AG04450 (cell line): ENCODE measurements at regions not wholly inside any gene's neighbourhood (a gene's known extent, or its start where the extent isn't known, plus 50 kb on each side); places are given as distances from the start of the nearest gene placed in this dataset.
"Not testable (repeated sequence)": the region's sequence is repeated elsewhere in the genome, so short reads cannot be mapped to it uniquely, and the experiment has no call there.

Source experiments
- CTCF ChIA-PET: fragments of 300-600, 350-600 bp; formaldehyde crosslinking; extraction: SDS; loops from one replicate; lab custom pipeline; 2022; ENCODE audit warnings: antibody characterized with exemption, inconsistent platforms; lab: Charles Lee
- POLR2A ChIA-PET: fragments of 350-600 bp; formaldehyde crosslinking; extraction: SDS; loops from one replicate; lab custom pipeline; 2021; ENCODE audit warnings: antibody characterized with exemption, inconsistent platforms; lab: Yijun Ruan, JAX
- DNase-seq: peaks from one replicate; pipeline ENCODE4 v3.0.0-alpha.2; 2011; ENCODE audit warnings: low read depth, low spot score
- H3K27ac ChIP-seq: one replicate; pipeline ENCODE4 v1.5.1; 2012; ENCODE audit warnings: low read depth, low read length, control low read depth
- H3K27me3 ChIP-seq: one replicate; pipeline ENCODE4 v1.6.0; 2012; ENCODE audit warnings: low read length; ENCODE audit not compliant: control insufficient read depth, insufficient read depth
- H3K4me3 ChIP-seq: 2 replicates; pipeline ENCODE4 v1.5.1; 2011; ENCODE audit warnings: mild to moderate bottlenecking, low read depth, low read length, control low read depth
- H3K9me3 ChIP-seq: 2 replicates; pipeline ENCODE4 v1.5.1; 2012; ENCODE audit warnings: low read length; ENCODE audit not compliant: control insufficient read depth, insufficient read depth
- TF ChIP-seq, protein P1 (sequence below): IDR thresholded peaks from 2 replicates; pipeline ENCODE4 v1.5.1; 2011; ENCODE audit warnings: low read depth, low read length, control low read depth, inconsistent platforms

DNA sequence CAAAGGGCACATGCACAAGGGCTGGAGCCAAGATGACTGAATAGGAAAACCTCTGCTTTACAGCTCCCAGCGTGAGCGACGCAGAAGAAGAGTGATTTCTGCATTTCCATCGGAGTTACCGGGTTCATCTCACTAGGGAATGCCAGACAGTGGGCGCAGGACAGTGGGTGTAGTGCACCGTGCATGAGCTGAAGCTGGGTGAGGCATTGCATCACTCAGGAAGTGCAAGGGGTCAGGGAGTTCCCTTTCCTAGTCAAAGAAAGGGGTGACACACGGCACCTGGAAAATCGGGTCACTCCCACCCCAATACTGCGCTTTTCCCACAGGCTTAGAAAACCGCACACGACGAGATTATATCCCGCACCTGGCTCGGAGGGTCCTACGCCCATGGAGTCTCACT is 64.5 kb upstream of the HTR1E start:
- H3K27ac ChIP-seq, POLR2A ChIA-PET, DNase-seq, H3K27me3 ChIP-seq, H3K9me3 ChIP-seq, CTCF ChIA-PET, H3K4me3 ChIP-seq: not testable (repeated sequence)

DNA sequence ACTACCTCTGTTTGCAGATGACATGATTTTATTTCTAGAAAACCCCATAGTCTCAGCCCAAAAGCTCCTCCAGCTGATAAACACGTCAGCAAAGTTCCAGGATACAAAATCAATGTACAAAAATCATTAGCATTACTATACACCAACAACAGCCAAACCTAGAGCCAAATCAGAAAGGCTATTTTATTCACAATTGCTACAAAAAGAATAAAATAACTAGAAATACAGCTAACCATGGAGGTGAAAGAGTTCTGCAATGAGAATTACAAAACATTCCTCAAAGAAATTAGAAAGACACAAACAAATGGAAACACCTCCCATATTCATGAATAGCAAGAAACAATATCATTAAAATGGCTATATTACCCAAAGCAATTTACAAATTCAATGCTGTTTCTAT is 65.6 kb upstream of the HTR1E start:
- ChIA-PET POLR2A (no interaction called here), CTCF (no interaction called here)
- Histone ChIP-seq H3K4me3 (no peak overlapping the region), H3K27me3 (no peaks in the 10 kb centered on the region), H3K27ac (no peak overlapping the region), H3K9me3 (peaks cover 12% of the 10 kb centered on the region)
- no peak for DNase-seq
- TF ChIP-seq, protein P1, sequence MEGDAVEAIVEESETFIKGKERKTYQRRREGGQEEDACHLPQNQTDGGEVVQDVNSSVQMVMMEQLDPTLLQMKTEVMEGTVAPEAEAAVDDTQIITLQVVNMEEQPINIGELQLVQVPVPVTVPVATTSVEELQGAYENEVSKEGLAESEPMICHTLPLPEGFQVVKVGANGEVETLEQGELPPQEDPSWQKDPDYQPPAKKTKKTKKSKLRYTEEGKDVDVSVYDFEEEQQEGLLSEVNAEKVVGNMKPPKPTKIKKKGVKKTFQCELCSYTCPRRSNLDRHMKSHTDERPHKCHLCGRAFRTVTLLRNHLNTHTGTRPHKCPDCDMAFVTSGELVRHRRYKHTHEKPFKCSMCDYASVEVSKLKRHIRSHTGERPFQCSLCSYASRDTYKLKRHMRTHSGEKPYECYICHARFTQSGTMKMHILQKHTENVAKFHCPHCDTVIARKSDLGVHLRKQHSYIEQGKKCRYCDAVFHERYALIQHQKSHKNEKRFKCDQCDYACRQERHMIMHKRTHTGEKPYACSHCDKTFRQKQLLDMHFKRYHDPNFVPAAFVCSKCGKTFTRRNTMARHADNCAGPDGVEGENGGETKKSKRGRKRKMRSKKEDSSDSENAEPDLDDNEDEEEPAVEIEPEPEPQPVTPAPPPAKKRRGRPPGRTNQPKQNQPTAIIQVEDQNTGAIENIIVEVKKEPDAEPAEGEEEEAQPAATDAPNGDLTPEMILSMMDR, result no peak

DNA sequence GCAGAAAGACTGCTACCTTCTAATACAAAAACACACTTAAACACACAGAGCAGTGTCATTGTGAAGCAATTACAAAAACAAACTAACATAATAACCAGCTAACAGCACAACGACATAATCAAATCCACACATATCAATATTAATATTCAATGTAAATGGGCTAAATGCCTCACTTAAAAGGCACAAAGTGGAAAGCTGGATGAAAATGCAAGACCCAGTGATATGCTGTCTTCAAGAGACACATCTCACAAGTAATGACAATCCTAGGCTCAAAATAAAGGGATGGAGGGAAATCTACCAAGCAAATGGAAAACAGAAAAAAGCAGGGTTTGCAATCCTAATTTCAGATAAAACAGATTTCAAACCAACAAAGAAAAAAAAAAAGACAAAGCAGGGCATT is 67.8 kb upstream of the HTR1E start:
- Histone ChIP-seq H3K27me3 (no peaks in the 10 kb centered on the region), H3K9me3 (peaks cover 12% of the 10 kb centered on the region), H3K27ac (no peak overlapping the region), H3K4me3 (no peak overlapping the region)
- ChIA-PET POLR2A (no interaction called here), CTCF (interaction anchor here (1.0 kb wide), 1 partner anchor 12 kb away, joined by 3 read pairs; no protein-coding TSS in a partner anchor)
- TF ChIP-seq, protein P1, result no peak
- no peak for DNase-seq

DNA sequence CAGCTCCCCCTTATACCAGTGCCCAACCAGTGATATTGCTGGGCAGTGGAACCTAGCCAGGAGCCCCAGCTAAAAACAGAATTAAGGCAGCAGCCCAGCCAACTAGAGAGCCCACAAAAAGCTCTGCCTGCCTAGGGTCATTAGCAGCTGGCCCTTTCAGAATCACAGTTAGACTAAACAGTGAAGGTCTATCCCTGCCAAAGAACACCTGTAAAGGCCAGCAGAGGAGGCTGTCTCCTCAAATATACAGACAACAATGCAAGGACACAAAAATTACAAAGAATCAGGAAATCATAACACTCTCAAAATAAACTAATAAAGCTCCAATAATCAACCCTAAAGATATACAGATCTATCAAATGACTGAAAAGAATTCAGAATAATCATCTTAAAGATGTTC is 77.8 kb upstream of the HTR1E start:
- DNase-seq, result no peak
- no peaks in the 10 kb centered on the region for H3K27me3 ChIP-seq
- TF ChIP-seq, protein P1, result no peak
- H3K4me3 ChIP-seq, result no peak overlapping the region
- no peak overlapping the region for H3K27ac ChIP-seq
- ChIA-PET CTCF (interaction anchor here (1.8 kb wide), 1 partner anchor 936 kb away, joined by 4 read pairs; no protein-coding TSS in a partner anchor), POLR2A (no interaction called here)
- H3K9me3 ChIP-seq, result no peaks in the 10 kb centered on the region

DNA sequence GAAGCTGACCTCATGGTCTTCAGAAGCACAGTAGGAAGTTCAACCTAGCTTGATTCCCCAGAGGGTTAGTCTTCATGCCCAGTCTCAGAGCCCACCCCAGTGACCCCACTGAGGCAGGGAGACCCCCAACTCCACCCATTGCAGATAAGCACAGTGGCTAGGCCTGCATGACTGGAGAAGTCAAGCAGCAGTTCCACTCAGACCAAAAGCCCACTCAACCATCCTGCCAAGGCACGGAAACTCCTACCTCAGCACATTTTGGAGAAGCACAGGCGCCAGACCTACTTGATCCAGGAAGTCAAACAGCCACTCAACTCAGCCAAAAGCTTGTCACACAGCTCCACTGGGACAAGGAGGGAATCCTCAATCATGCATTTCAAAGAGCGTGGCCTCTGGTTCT is 78.4 kb upstream of the HTR1E start:
- ChIA-PET CTCF (interaction anchor here (1.8 kb wide), 1 partner anchor 936 kb away, joined by 4 read pairs; no protein-coding TSS in a partner anchor), POLR2A (no interaction called here)
- Histone ChIP-seq H3K27me3 (no peaks in the 10 kb centered on the region), H3K27ac (no peak overlapping the region), H3K4me3 (no peak overlapping the region), H3K9me3 (no peaks in the 10 kb centered on the region)
- TF ChIP-seq, protein P1, result no peak
- no peak for DNase-seq
